Activated CD4-positive, alpha-beta T cell treated with anti-CD3 and anti-CD28 coated beads for 36 hours (primary cell): ENCODE measurements at regions not wholly inside any gene's neighbourhood (a gene's known extent, or its start where the extent isn't known, plus 50 kb on each side); places are given as distances from the start of the nearest gene placed in this dataset.
"Not testable (repeated sequence)": the region's sequence is repeated elsewhere in the genome, so short reads cannot be mapped to it uniquely, and the experiment has no call there.

ENCODE experiments used
- ATAC-seq: fragments of 200-7000 bp; cut with Tn5 transposase; one replicate; pipeline ENCODE4 v1.10.0; 2021; ENCODE audit warnings: mild to moderate bottlenecking, moderate library complexity
- CTCF ChIA-PET: fragments of 350-600 bp; sonication (Branson Sonifier 250); formaldehyde crosslinking; loops from one replicate; lab custom pipeline; 2021; ENCODE audit warnings: antibody characterized with exemption; lab: Charles Lee
- POLR2A ChIA-PET: fragments of 350-600 bp; sonication (Branson Sonifier 250); formaldehyde crosslinking; loops from one replicate; lab custom pipeline; 2021; ENCODE audit warnings: antibody characterized with exemption, inconsistent platforms; lab: Charles Lee
- DNase-seq: peaks from one replicate; pipeline ENCODE4 v3.0.0-alpha.2; 2020
- H3K27ac Mint-ChIP-seq: one replicate; pipeline ENCODE4 v1.8.0; 2021; ENCODE audit warnings: mixed read lengths
- H3K27me3 Mint-ChIP-seq: one replicate; pipeline ENCODE4 v1.8.0; 2021; ENCODE audit warnings: mixed read lengths
- H3K36me3 Mint-ChIP-seq: one replicate; pipeline ENCODE4 v1.8.0; 2021; ENCODE audit warnings: low read depth, mixed read lengths
- H3K4me1 Mint-ChIP-seq: one replicate; pipeline ENCODE4 v1.8.0; 2021; ENCODE audit warnings: mixed read lengths
- H3K4me3 Mint-ChIP-seq: one replicate; pipeline ENCODE4 v1.8.0; 2021; ENCODE audit warnings: mild to moderate bottlenecking, moderate library complexity, mixed read lengths
- H3K9me3 Mint-ChIP-seq: one replicate; pipeline ENCODE4 v1.8.0; 2021; ENCODE audit warnings: low read depth, mixed read lengths
- intact Hi-C, 2 experiments: fragments of 100-400 bp; cut with DNase I in 1 of 2; cut with micrococcal nuclease in 1 of 2; formaldehyde crosslinking; loops; one replicate each; pipeline versions ENCODE4 v1.14.2 to v1.15.1; 2022 to 2024; cut with DNase I, micrococcal nuclease

GRCh38 chr22:48923996-48924395, 903.7 kb downstream of the BRD1 start:
- POLR2A ChIA-PET: no interaction called here
- DNase-seq (no peak), ATAC-seq (no peak)
- Mint-ChIP-seq H3K4me1 (no peaks in the 10 kb centered on the region), H3K4me3 (no peak overlapping the region), H3K36me3 (no peaks in the 10 kb centered on the region), H3K27ac (no peak overlapping the region), H3K27me3 (peaks cover 50% of the 10 kb centered on the region), H3K9me3 (no peaks in the 10 kb centered on the region)
- CTCF ChIA-PET: no interaction called here
- intact Hi-C loops: no loop called here

GRCh38 chr22:48923165-48923865, 904.4 kb downstream of the BRD1 start:
- H3K9me3 Mint-ChIP-seq: no peaks in the 10 kb centered on the region
- CTCF ChIA-PET: no interaction called here
- no peaks in the 10 kb centered on the region for H3K4me1 Mint-ChIP-seq
- no peaks in the 10 kb centered on the region for H3K36me3 Mint-ChIP-seq
- no peak for ATAC-seq
- intact Hi-C loops: no loop called here
- peaks cover 57% of the 10 kb centered on the region for H3K27me3 Mint-ChIP-seq
- H3K27ac Mint-ChIP-seq: no peak overlapping the region
- no peak for DNase-seq
- POLR2A ChIA-PET: no interaction called here
- H3K4me3 Mint-ChIP-seq: no peak overlapping the region

- DNase-seq (no peak), ATAC-seq (no peak)
- Mint-ChIP-seq H3K4me1 (no peaks in the 10 kb centered on the region), H3K27ac (no peak overlapping the region), H3K36me3 (peaks cover 2% of the 10 kb centered on the region), H3K4me3 (no peak overlapping the region), H3K9me3 (peaks cover 5% of the 10 kb centered on the region), H3K27me3 (peaks cover 63% of the 10 kb centered on the region)
- ChIA-PET CTCF (no interaction called here), POLR2A (no interaction called here)
- intact Hi-C loops: no loop called here
These were observed 906.2 kb downstream of the BRD1 start for GRCh38 chr22:48921411-48921903.

GRCh38 chr22:48920776-48921241, 906.9 kb downstream of the BRD1 start:
- CTCF ChIA-PET: no interaction called here
- H3K27ac Mint-ChIP-seq: no peak overlapping the region
- peaks cover 2% of the 10 kb centered on the region for H3K36me3 Mint-ChIP-seq
- H3K4me1 Mint-ChIP-seq: no peaks in the 10 kb centered on the region
- POLR2A ChIA-PET: no interaction called here
- DNase-seq (no peak), ATAC-seq (no peak)
- H3K4me3 Mint-ChIP-seq: no peak overlapping the region
- intact Hi-C loops: no loop called here
- peaks cover 61% of the 10 kb centered on the region for H3K27me3 Mint-ChIP-seq
- H3K9me3 Mint-ChIP-seq: peaks cover 5% of the 10 kb centered on the region

- Mint-ChIP-seq H3K4me1 (no peaks in the 10 kb centered on the region), H3K27me3 (peaks cover 60% of the 10 kb centered on the region), H3K27ac (no peak overlapping the region), H3K9me3 (peaks cover 5% of the 10 kb centered on the region), H3K36me3 (peaks cover 2% of the 10 kb centered on the region), H3K4me3 (no peak overlapping the region)
- ATAC-seq (no peak), DNase-seq (no peak)
- intact Hi-C loops: no loop called here
- CTCF ChIA-PET: no interaction called here
- POLR2A ChIA-PET: no interaction called here
These were observed 907.7 kb downstream of the BRD1 start for GRCh38 chr22:48919851-48920589.

GRCh38 chr22:48919187-48919590, 908.5 kb downstream of the BRD1 start:
- Mint-ChIP-seq H3K9me3 (peaks cover 5% of the 10 kb centered on the region), H3K4me1 (peaks cover 3% of the 10 kb centered on the region), H3K27me3 (peaks cover 68% of the 10 kb centered on the region), H3K36me3 (peaks cover 2% of the 10 kb centered on the region), H3K27ac (no peak overlapping the region), H3K4me3 (no peak overlapping the region)
- POLR2A ChIA-PET: no interaction called here
- CTCF ChIA-PET: no interaction called here
- DNase-seq: no peak
- intact Hi-C loops: no loop called here
- ATAC-seq: no peak

- peaks cover 5% of the 10 kb centered on the region for H3K9me3 Mint-ChIP-seq
- H3K27me3 Mint-ChIP-seq: peaks cover 67% of the 10 kb centered on the region
- DNase-seq (no peak), ATAC-seq (no peak)
- CTCF ChIA-PET: no interaction called here
- intact Hi-C loops: no loop called here
- H3K27ac Mint-ChIP-seq: no peak overlapping the region
- no peak overlapping the region for H3K4me3 Mint-ChIP-seq
- peaks cover 3% of the 10 kb centered on the region for H3K4me1 Mint-ChIP-seq
- H3K36me3 Mint-ChIP-seq: peaks cover 2% of the 10 kb centered on the region
- POLR2A ChIA-PET: no interaction called here
These were observed 909.0 kb downstream of the BRD1 start for GRCh38 chr22:48918585-48919186.

GRCh38 chr22:48912356-48913066, 915.2 kb downstream of the BRD1 start:
- H3K9me3 Mint-ChIP-seq, H3K36me3 Mint-ChIP-seq, CTCF ChIA-PET, DNase-seq, POLR2A ChIA-PET, H3K27ac Mint-ChIP-seq, ATAC-seq, intact Hi-C loops: not testable (repeated sequence)
- peaks cover 18% of the 10 kb centered on the region for H3K4me1 Mint-ChIP-seq
- H3K4me3 Mint-ChIP-seq: peak overlapping the region; percentile 12
- H3K27me3 Mint-ChIP-seq: peaks cover 41% of the 10 kb centered on the region

- H3K36me3 Mint-ChIP-seq, CTCF ChIA-PET, POLR2A ChIA-PET, H3K9me3 Mint-ChIP-seq, intact Hi-C loops, H3K4me3 Mint-ChIP-seq, H3K27ac Mint-ChIP-seq, ATAC-seq: not testable (repeated sequence)
- Mint-ChIP-seq H3K4me1 (peaks cover 18% of the 10 kb centered on the region), H3K27me3 (peaks cover 41% of the 10 kb centered on the region)
- peak; percentile 55 for DNase-seq
These were observed 916.0 kb downstream of the BRD1 start for GRCh38 chr22:48911647-48912046.

GRCh38 chr22:48911067-48911466, 916.6 kb downstream of the BRD1 start:
- ATAC-seq, H3K9me3 Mint-ChIP-seq, H3K4me3 Mint-ChIP-seq, H3K27ac Mint-ChIP-seq, H3K36me3 Mint-ChIP-seq, intact Hi-C loops, CTCF ChIA-PET, POLR2A ChIA-PET: not testable (repeated sequence)
- Mint-ChIP-seq H3K4me1 (peaks cover 18% of the 10 kb centered on the region), H3K27me3 (peaks cover 43% of the 10 kb centered on the region)
- peak; percentile 24 for DNase-seq

GRCh38 chr22:48908547-48908946, 919.1 kb downstream of the BRD1 start:
- POLR2A ChIA-PET: no interaction called here
- CTCF ChIA-PET: no interaction called here
- intact Hi-C loops: no loop called here
- Mint-ChIP-seq H3K4me3 (no peak overlapping the region), H3K27ac (no peak overlapping the region), H3K36me3 (no peaks in the 10 kb centered on the region), H3K4me1 (peaks cover 15% of the 10 kb centered on the region), H3K9me3 (peaks cover 3% of the 10 kb centered on the region), H3K27me3 (peaks cover 37% of the 10 kb centered on the region)
- DNase-seq (no peak), ATAC-seq (no peak)
